ENCODE measurements at regions not wholly inside any gene's neighbourhood (a gene's known extent, or its start where the extent isn't known, plus 50 kb on each side); places are given as distances from the start of the nearest gene placed in this dataset.

- Histone ChIP-seq H3K27ac (no peak overlapping the region), H3K4me1 (no peaks in the 10 kb centered on the region), H3K27me3 (no peaks in the 10 kb centered on the region), H3K36me3 (no peaks in the 10 kb centered on the region), H3K9me3 (replicated peaks in 1 of 11) (peaks cover 0 to 7% (median 0%) of the 10 kb centered on the region in 11 experiments; a peak in 4 of 22 replicates), H3K4me3 (no peak overlapping the region), H3K4me2 (no peak overlapping the region), H3K9ac (no peak overlapping the region), H4K20me1 (no peaks in the 10 kb centered on the region)
- no peak for TF ChIP-seq Cebpa-rat (IDR thresholded peaks at IDR 0.05)
Measured at GRCh38 chr4:102129810-102130209, 215.5 kb downstream of the SLC39A8 start.

Data from BLaER1 treated with 17β-estradiol and CSF1 and Interleukin-3, amounts not matched to agents 10 nM and 100 nM (cell line).